Cardiac muscle cell (in vitro differentiated cells and primary cell): ENCODE measurements at regions not wholly inside any gene's neighbourhood (a gene's known extent, or its start where the extent isn't known, plus 50 kb on each side); places are given as distances from the start of the nearest gene placed in this dataset.

Experiments used
- DNase-seq, 2 donors: peaks; one replicate each; pipeline versions ENCODE4 v3.0.0 to v3.0.0-alpha.2; 2010 to 2017; ENCODE audit warnings: low read depth in 1 of 2, low spot score in 1 of 2
- H3K27ac ChIP-seq: fragments of 200-600 bp; sonication (generic); 2 replicates; pipeline ENCODE4 v1.5.1; 2016
- H3K27me3 ChIP-seq: fragments of 200-600 bp; sonication (generic); 2 replicates; pipeline ENCODE4 v1.6.0; 2016; ENCODE audit warnings: control low read depth
- H3K36me3 ChIP-seq: fragments of 200-600 bp; sonication (generic); 2 replicates; pipeline ENCODE4 v1.5.1; 2016; ENCODE audit warnings: control low read depth
- H3K4me1 ChIP-seq: fragments of 200-600 bp; sonication (generic); 2 replicates; pipeline ENCODE4 v1.8.1; 2017; ENCODE audit warnings: low read depth, mild to moderate bottlenecking, mixed run types
- H3K4me3 ChIP-seq: fragments of 200-600 bp; sonication (generic); 2 replicates; pipeline ENCODE4 v1.5.1; 2016; ENCODE audit warnings: mild to moderate bottlenecking
- H3K9me3 ChIP-seq: fragments of 200-600 bp; sonication (generic); 2 replicates; pipeline ENCODE4 v1.5.1; 2017; ENCODE audit warnings: low read depth, mild to moderate bottlenecking, control low read depth
- TF ChIP-seq, protein P1 (sequence below): IDR thresholded peaks from 2 replicates; pipeline ENCODE4 v1.5.1; 2012; ENCODE audit warnings: low read depth, mild to moderate bottlenecking, low read length

DNA sequence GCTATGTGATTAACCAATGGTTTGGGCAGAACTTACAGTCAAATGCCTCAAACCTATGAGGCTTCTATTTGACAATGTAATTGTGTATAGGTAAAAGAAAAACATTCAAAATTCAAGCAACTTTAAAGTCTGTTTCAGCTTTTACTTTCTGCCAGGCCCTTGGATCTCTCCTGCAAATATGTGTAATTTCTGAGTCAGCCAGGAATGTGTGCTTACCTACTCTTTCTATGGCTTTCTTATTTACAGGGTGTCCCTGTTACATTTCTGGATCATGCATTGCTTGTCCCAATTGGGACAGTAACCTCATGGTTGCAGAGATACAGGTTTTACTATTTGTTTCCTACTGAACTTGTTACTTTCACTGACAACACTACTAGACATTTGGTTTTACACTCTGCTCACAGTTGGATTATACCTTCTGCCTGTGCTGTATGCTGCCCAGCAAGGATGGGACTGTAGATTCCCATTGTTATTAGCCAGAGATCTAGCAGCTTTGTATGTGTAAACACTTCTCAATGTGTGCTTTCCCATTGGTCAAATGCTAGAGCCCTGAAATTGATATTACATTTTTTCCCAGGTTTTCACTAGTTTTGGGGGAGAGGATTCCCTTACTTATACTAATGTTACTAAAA, 355.3 kb downstream of the ARL4A start:
- H3K9me3 ChIP-seq, result no peaks in the 10 kb centered on the region
- DNase-seq, result no peak
- H3K27me3 ChIP-seq, result no peaks in the 10 kb centered on the region
- H3K4me3 ChIP-seq, result no peak overlapping the region
- TF ChIP-seq, protein P1, sequence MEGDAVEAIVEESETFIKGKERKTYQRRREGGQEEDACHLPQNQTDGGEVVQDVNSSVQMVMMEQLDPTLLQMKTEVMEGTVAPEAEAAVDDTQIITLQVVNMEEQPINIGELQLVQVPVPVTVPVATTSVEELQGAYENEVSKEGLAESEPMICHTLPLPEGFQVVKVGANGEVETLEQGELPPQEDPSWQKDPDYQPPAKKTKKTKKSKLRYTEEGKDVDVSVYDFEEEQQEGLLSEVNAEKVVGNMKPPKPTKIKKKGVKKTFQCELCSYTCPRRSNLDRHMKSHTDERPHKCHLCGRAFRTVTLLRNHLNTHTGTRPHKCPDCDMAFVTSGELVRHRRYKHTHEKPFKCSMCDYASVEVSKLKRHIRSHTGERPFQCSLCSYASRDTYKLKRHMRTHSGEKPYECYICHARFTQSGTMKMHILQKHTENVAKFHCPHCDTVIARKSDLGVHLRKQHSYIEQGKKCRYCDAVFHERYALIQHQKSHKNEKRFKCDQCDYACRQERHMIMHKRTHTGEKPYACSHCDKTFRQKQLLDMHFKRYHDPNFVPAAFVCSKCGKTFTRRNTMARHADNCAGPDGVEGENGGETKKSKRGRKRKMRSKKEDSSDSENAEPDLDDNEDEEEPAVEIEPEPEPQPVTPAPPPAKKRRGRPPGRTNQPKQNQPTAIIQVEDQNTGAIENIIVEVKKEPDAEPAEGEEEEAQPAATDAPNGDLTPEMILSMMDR, result no peak
- H3K27ac ChIP-seq, result no peak overlapping the region
- no peaks in the 10 kb centered on the region for H3K36me3 ChIP-seq
- H3K4me1 ChIP-seq, result peaks cover 6% of the 10 kb centered on the region

DNA sequence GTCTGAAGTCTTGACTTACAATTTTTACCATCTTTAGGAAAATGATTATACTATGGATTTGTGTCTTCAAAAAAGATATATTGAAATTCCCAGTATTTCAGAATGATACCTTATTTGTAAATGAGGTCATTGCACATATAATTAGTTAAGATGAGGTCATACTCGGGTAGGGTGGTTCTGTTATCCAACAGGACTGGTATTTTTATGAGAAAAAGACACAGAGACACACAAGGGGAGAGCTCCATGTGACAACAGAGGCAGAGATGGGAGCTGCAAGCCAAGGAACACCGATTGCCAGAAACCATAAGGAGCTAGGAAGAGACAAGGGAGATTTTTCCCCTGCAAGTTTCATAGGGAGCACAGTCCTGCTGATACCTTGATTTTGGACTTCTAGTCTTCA, 356.9 kb downstream of the ARL4A start:
- Histone ChIP-seq H3K4me3 (no peak overlapping the region), H3K27me3 (no peaks in the 10 kb centered on the region), H3K27ac (no peak overlapping the region), H3K9me3 (no peaks in the 10 kb centered on the region), H3K36me3 (no peaks in the 10 kb centered on the region), H3K4me1 (peaks cover 6% of the 10 kb centered on the region)
- TF ChIP-seq, protein P1, result no peak
- no peak for DNase-seq

DNA sequence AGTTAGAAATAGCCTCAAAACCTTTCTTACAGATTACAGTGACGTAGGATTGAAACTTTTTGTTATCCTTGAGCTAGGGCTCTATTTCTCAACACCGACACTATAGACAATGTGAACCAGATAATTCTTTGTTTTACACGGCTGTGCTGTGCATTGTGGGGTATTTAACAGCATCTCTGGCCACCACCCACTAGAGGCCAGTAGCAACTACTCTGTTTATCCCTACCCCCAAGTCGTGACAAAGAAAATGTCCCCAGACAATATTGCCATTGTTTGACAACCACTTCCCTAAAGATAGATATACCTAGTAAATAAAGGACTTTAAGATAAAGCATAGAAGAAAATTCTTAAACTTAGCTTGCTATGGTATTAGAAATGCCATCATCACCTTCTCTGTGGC, 359.6 kb downstream of the ARL4A start:
- Histone ChIP-seq H3K4me1 (no peaks in the 10 kb centered on the region), H3K4me3 (no peak overlapping the region), H3K27ac (no peak overlapping the region), H3K9me3 (no peaks in the 10 kb centered on the region), H3K36me3 (no peaks in the 10 kb centered on the region), H3K27me3 (no peaks in the 10 kb centered on the region)
- TF ChIP-seq, protein P1, result no peak
- DNase-seq, result no peak

DNA sequence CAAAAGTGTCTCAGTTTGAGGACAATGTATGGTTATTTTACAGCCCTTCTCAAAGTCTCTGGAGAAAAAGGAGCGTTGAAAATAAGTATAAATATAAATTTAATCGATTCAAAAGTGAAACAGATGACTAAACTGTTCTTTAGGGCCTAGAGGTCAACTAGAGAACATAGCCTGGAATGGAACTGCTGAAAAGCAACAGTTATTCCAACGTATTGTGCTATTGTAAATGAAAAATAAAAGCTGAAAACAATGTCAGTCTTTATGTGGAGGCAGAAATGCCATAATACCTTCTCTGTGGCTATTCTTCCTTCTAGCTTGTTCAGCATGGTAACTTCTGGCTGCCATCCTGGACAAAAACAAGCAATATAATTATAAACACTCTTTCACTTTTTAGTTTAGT, 362.5 kb downstream of the ARL4A start:
- TF ChIP-seq, protein P1, result no peak
- H3K36me3 ChIP-seq, result no peaks in the 10 kb centered on the region
- no peak overlapping the region for H3K4me3 ChIP-seq
- H3K9me3 ChIP-seq, result no peaks in the 10 kb centered on the region
- H3K4me1 ChIP-seq, result no peaks in the 10 kb centered on the region
- H3K27ac ChIP-seq, result no peak overlapping the region
- no peaks in the 10 kb centered on the region for H3K27me3 ChIP-seq
- DNase-seq, result no peak

- H3K27me3 ChIP-seq, result no peaks in the 10 kb centered on the region
- no peaks in the 10 kb centered on the region for H3K36me3 ChIP-seq
- no peaks in the 10 kb centered on the region for H3K4me1 ChIP-seq
- peak in 1 of 2 donors; percentile 81 for DNase-seq
- no peak overlapping the region for H3K4me3 ChIP-seq
- no peak overlapping the region for H3K27ac ChIP-seq
- TF ChIP-seq, protein P1, result no peak
- H3K9me3 ChIP-seq, result no peaks in the 10 kb centered on the region
These were observed 363.3 kb downstream of the ARL4A start for GRCh38 chr7:13050703-13051102.
